ENCODE measurements at regions not wholly inside any gene's neighbourhood (a gene's known extent, or its start where the extent isn't known, plus 50 kb on each side); places are given as distances from the start of the nearest gene placed in this dataset.

- no peak overlapping the region for H3K4me3 ChIP-seq (ENCODE audit: low read depth, low read length)
- TF ChIP-seq MAX (IDR thresholded peaks at IDR 0.05; ENCODE audit: low read depth, low read length) = no peak
- no peak for TF ChIP-seq MYC (IDR thresholded peaks at IDR 0.05; ENCODE audit: low read depth, low read length)
- no peak for TF ChIP-seq CTCF (IDR thresholded peaks at IDR 0.05; ENCODE audit: low read depth, low read length)
- TF ChIP-seq POLR2A (IDR thresholded peaks at IDR 0.05; ENCODE audit: extremely low read depth, insufficient read length) = no peak
- DNase-seq (ENCODE audit: low read depth) = no peak
Measured at GRCh38 chr4:152217896-152218295, 318.0 kb downstream of the FBXW7 start.

- DNase-seq (ENCODE audit: low read depth) = no peak
- no peak overlapping the region for H3K4me3 ChIP-seq (ENCODE audit: low read depth, low read length)
- TF ChIP-seq MYC (IDR thresholded peaks at IDR 0.05; ENCODE audit: low read depth, low read length) (no peak), MAX (IDR thresholded peaks at IDR 0.05; ENCODE audit: low read depth, low read length) (no peak), POLR2A (IDR thresholded peaks at IDR 0.05; ENCODE audit: extremely low read depth, insufficient read length) (no peak), CTCF (IDR thresholded peaks at IDR 0.05; ENCODE audit: low read depth, low read length) (no peak)
Measured at GRCh38 chr4:152211936-152212653, 323.8 kb downstream of the FBXW7 start.

GRCh38 chr4:152209772-152210493 is 326.0 kb downstream of the FBXW7 start:
- no peak for DNase-seq (ENCODE audit: low read depth)
- no peak for TF ChIP-seq POLR2A (IDR thresholded peaks at IDR 0.05; ENCODE audit: extremely low read depth, insufficient read length)
- TF ChIP-seq CTCF (IDR thresholded peaks at IDR 0.05; ENCODE audit: low read depth, low read length) = no peak
- no peak for TF ChIP-seq MYC (IDR thresholded peaks at IDR 0.05; ENCODE audit: low read depth, low read length)
- TF ChIP-seq MAX (IDR thresholded peaks at IDR 0.05; ENCODE audit: low read depth, low read length) = no peak

GRCh38 chr4:152207378-152207720 is 328.5 kb downstream of the FBXW7 start:
- no peak overlapping the region for H3K4me3 ChIP-seq (ENCODE audit: low read depth, low read length)
- TF ChIP-seq MAX (IDR thresholded peaks at IDR 0.05; ENCODE audit: low read depth, low read length) (no peak), POLR2A (IDR thresholded peaks at IDR 0.05; ENCODE audit: extremely low read depth, insufficient read length) (no peak)
- DNase-seq (ENCODE audit: low read depth) = no peak

More at GRCh38 chr4:152209772-152210493, 326.0 kb downstream of the FBXW7 start:
- no peak overlapping the region for H3K4me3 ChIP-seq (ENCODE audit: low read depth, low read length)

GRCh38 chr4:152206646-152207377 is 329.1 kb downstream of the FBXW7 start:
- no peak overlapping the region for H3K4me3 ChIP-seq (ENCODE audit: low read depth, low read length)
- no peak for TF ChIP-seq CTCF (IDR thresholded peaks at IDR 0.05; ENCODE audit: low read depth, low read length)
- no peak for TF ChIP-seq MAX (IDR thresholded peaks at IDR 0.05; ENCODE audit: low read depth, low read length)
- TF ChIP-seq POLR2A (IDR thresholded peaks at IDR 0.05; ENCODE audit: extremely low read depth, insufficient read length) = no peak
- TF ChIP-seq MYC (IDR thresholded peaks at IDR 0.05; ENCODE audit: low read depth, low read length) = no peak
- no peak for DNase-seq (ENCODE audit: low read depth)

Measured in NB4 (cell line).